Pancreas (tissue), 10 donors: ENCODE measurements at regions not wholly inside any gene's neighbourhood (a gene's known extent, or its start where the extent isn't known, plus 50 kb on each side); places are given as distances from the start of the nearest gene placed in this dataset.

Experiments
- ATAC-seq, 4 donors: fragments of 200-7000 bp; cut with Tn5 transposase; one replicate each; pipeline versions ENCODE4 v1.8.0 to v1.9.1; 2020; ENCODE audit warnings: mild to moderate bottlenecking in 4 of 4, moderate library complexity in 4 of 4
- DNase-seq, 6 donors: peaks; one replicate each; pipeline ENCODE4 v3.0.0-alpha.2; 2020
- FAIRE-seq: peaks from 2 replicates; lab custom pipeline; 2012; peaks lifted over from hg19 to GRCh38; lab: Jason Lieb, UNC
- H3K27ac ChIP-seq, 4 donors: fragments of 200-600 bp; sonication (generic); 1 replicate in 3 of 4; 2 replicates in 1 of 4; pipeline versions ENCODE4 v1.5.0 to v1.8.0; 2020
- H3K27me3 ChIP-seq, 4 donors: fragments of 200-600 bp; one replicate each; pipeline ENCODE4 v1.8.0; 2021
- H3K36me3 ChIP-seq, 3 donors: fragments of 200-600 bp; sonication (generic) in 1 of 3; one replicate each; pipeline versions ENCODE4 v1.5.0 to v1.8.0; 2020 to 2021
- H3K4me1 ChIP-seq, 3 donors: fragments of 200-600 bp; one replicate each; pipeline ENCODE4 v1.8.0; 2021
- H3K4me3 ChIP-seq, 4 donors: fragments of 200-600 bp; sonication (generic) in 2 of 4; one replicate each; pipeline versions ENCODE4 v1.5.0 to v1.8.0; 2020 to 2021
- H3K9me3 ChIP-seq, 4 donors: fragments of 200-600 bp; one replicate each; pipeline ENCODE4 v1.8.0; 2021
- CTCF ChIP-seq, 4 donors: fragments of 200-600 bp; sonication (generic) in 3 of 4; IDR thresholded peaks; one replicate each; pipeline versions ENCODE4 v1.5.0 to v1.8.0; 2021; ENCODE audit warnings: antibody characterized with exemption in 4 of 4
- WGBS, 2 donors: extraction: QIAGEN DNeasy Blood & Tissue Kit; methylation state at CpG; one replicate each; pipeline ENCODE4 v1.1.7; 2013; 5-methylcytosine and 5-hydroxymethylcytosine counted together
- intact Hi-C, 3 donors: fragments of 100-400 bp; cut with DNase I; formaldehyde crosslinking; loops; one replicate each; pipeline versions ENCODE4 v1.11.1 to v1.14.2; 2022
- donor health status: healthy with polysubstance abuse.
- donor health status: DM: no; HTN: no; CAD: no; lungs with moderate emphysema.
- donor health status: DM: no; HTN: no; CAD: no.
- donor health status: control.
- donor health status: control.
- donor health status: Bipolar disorder and iron deficiency.
- donor health status: DM: yes; HTN: yes; CAD: no.
- donor health status: DM: no; HTN: no; CAD: no.
- donor health status: DM: no; HTN: no; CAD: no.
- donor health status: DM: yes; HTN: yes; CAD: no.

GRCh38 chr4:34279011-34279410 lies 1965.3 kb downstream of the ARAP2 start:
- no peak for DNase-seq
- Histone ChIP-seq H3K36me3 (no peaks in the 10 kb centered on the region), H3K27ac (no peak overlapping the region), H3K27me3 (no peaks in the 10 kb centered on the region), H3K4me1 (no peaks in the 10 kb centered on the region), H3K4me3 (no peak overlapping the region), H3K9me3 (no peaks in the 10 kb centered on the region)
- intact Hi-C loops: no loop called here
- ATAC-seq: no peak
- FAIRE-seq: no peak
- TF ChIP-seq CTCF (IDR thresholded peaks at IDR 0.05): no peak

DNA sequence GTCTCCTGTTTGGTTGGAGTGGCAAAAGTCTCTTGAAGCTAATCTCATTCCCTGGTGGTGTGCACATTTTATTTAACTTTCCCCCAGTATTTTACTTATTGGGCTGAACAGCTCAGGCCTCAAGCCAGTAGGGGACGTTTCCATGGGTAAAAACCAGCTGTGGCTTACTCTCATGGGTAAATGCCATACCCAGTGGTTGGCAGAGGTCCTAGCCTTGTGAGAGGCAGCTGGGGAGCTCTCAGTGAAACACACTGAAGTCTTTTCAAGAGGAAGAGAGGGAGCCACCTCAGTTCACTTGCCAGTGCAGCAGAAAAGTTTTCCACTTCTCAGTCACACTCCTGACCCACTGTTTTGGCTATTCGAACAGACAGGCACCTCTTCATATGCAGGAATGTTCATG lies 1964.2 kb downstream of the ARAP2 start:
- no peak overlapping the region for H3K27ac ChIP-seq
- intact Hi-C loops: no loop called here
- FAIRE-seq (no peak), DNase-seq (peak in 2 of 6 donors; percentile 21 to 33), ATAC-seq (peak in 2 of 4 donors; percentile 43 to 75)
- WGBS, 2 donors: 21 to 30% methylated on average over 2 of the region's 2 CpGs
- H3K4me3 ChIP-seq: no peak overlapping the region
- TF ChIP-seq CTCF (IDR thresholded peaks at IDR 0.05): no peak
- H3K27me3 ChIP-seq: no peaks in the 10 kb centered on the region
- H3K36me3 ChIP-seq: no peaks in the 10 kb centered on the region
- H3K4me1 ChIP-seq: no peaks in the 10 kb centered on the region
- H3K9me3 ChIP-seq: no peaks in the 10 kb centered on the region

DNA sequence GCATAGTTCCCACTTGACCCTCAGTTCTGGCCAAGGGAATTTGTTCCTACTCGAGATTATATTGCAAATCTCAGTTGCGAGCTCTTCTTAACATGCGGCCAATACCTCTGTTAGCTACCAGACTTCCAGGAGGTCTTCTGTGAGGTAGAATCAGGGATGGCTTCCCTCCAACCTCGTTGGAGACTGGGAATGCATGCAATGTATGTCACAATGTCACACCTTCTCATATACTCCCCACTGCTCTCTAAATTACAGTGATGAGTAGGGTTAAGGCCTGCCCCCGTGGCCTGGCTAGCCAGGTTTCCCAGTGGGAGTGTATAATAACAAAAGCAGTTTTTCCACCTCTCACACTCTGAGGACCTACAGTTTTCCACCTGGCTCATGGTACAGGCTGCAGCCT lies 1962.5 kb downstream of the ARAP2 start:
- Histone ChIP-seq H3K27me3 (no peaks in the 10 kb centered on the region), H3K4me3 (no peak overlapping the region), H3K4me1 (no peaks in the 10 kb centered on the region), H3K36me3 (no peaks in the 10 kb centered on the region), H3K27ac (no peak overlapping the region), H3K9me3 (no peaks in the 10 kb centered on the region)
- no peak for TF ChIP-seq CTCF (IDR thresholded peaks at IDR 0.05)
- intact Hi-C loops: no loop called here
- ATAC-seq (no peak), DNase-seq (no peak), FAIRE-seq (no peak)
- WGBS, 2 donors: 48 to 59% methylated on average over 5 of the region's 5 CpGs

DNA sequence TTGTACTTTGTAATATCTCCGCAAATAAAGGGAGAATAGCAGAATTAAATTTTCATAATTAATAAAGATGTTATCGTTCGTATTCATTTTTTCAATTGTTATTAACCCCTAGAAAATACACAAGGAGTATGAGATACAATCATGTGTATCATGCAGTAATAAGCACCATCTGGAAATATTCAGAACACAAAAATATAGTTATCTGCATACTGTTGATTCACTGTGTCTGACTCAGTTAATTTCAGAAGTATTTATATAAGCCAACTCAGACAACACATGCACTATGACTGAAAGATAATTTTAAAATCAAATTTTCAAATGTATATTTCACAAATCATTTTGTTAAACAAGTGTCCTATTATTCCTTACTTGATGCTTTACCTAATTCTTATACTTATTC lies 1954.8 kb downstream of the ARAP2 start:
- Histone ChIP-seq H3K4me3 (no peak overlapping the region), H3K4me1 (no peaks in the 10 kb centered on the region), H3K27ac (no peak overlapping the region), H3K36me3 (no peaks in the 10 kb centered on the region), H3K27me3 (no peaks in the 10 kb centered on the region), H3K9me3 (no peaks in the 10 kb centered on the region)
- DNase-seq (no peak), FAIRE-seq (no peak), ATAC-seq (no peak)
- TF ChIP-seq CTCF (IDR thresholded peaks at IDR 0.05): no peak
- 65 to 87% methylated on average over 3 of the region's 3 CpGs for WGBS, 2 donors
- intact Hi-C loops: no loop called here

DNA sequence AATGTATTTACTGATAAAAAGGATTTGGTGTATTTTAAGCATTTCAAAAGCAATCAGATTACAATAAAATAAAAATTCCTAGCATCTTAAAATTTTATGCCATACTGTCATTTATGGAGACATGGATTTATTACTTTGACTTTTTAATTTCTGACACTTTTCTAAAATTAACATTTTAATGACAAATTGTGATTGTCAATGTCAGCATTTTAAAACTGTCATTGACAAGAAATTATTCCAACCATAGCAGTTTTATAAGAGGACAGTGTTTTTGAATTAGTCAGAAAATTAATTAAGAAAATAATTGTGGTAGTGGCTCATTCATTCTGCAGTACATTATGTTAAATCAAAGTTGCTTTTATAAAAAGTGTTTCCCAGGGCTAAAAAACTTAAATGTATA lies 1954.4 kb downstream of the ARAP2 start:
- Histone ChIP-seq H3K4me3 (no peak overlapping the region), H3K27ac (no peak overlapping the region), H3K4me1 (no peaks in the 10 kb centered on the region), H3K36me3 (no peaks in the 10 kb centered on the region), H3K27me3 (no peaks in the 10 kb centered on the region), H3K9me3 (no peaks in the 10 kb centered on the region)
- DNase-seq (no peak), ATAC-seq (no peak), FAIRE-seq (peak; percentile 20)
- no peak for TF ChIP-seq CTCF (IDR thresholded peaks at IDR 0.05)
- intact Hi-C loops: no loop called here
